ENCODE measurements at regions not wholly inside any gene's neighbourhood (a gene's known extent, or its start where the extent isn't known, plus 50 kb on each side); places are given as distances from the start of the nearest gene placed in this dataset.

DNA sequence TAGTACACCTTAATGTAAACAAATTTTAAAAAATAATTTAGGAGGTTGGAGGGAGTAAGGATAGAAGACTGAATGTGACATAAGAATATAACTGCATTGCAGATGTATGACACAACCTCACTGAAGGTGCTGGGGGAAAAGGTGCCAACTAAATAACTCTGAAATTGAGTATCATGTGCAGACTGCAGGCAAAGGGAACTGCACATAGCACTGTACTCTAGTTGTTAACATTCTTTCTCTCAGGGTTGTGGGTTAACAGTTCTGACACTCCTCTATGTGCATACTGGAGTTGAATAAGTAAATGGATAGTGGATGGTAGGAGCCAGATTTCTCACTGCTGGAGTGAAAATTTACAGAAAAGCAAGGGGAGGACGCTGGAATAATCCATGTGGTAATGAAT lies 451.9 kb upstream of the CDH4 start:
- Histone ChIP-seq H3K36me3 (ENCODE audit: control insufficient read depth, insufficient read depth, low read length) (no peaks in the 10 kb centered on the region), H3K4me1 (ENCODE audit: control insufficient read depth, insufficient read depth, low read length) (peaks cover 4% of the 10 kb centered on the region), H3K27me3 (ENCODE audit: control insufficient read depth, insufficient read depth, low read length, poor library complexity, severe bottlenecking) (no peaks in the 10 kb centered on the region), H3K9me3 (ENCODE audit: control insufficient read depth, low read length) (no peaks in the 10 kb centered on the region), H3K27ac (ENCODE audit: insufficient read depth, low read depth, low read length, poor library complexity, severe bottlenecking) (no peak overlapping the region), H3K4me3 (ENCODE audit: insufficient read depth, low read depth, low read length) (no peak overlapping the region)
- 85 to 86% methylated on average over 1 of the region's 1 CpG for WGBS, 2 experiments

DNA sequence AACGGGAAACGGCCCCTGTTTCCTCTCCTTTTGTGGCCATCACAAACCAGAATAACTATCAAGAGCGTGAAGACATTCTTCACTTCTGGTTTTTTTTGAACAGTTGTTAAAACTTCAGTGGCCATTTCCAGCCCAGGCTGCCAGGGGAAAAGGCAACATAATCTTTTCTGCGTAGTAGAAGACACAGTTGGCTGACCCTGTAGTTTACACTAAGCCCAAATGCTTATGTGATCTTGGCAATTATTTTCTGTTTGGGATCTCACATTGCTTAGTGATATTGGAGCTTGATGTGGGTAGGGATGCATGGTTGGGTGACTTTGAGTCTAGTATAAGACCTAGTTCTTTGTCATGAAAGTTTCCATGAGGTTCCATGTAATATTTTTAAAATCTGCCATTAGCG lies 449.4 kb upstream of the CDH4 start:
- 91 to 96% methylated on average over 5 of the region's 5 CpGs for WGBS, 2 experiments
- H3K4me1 ChIP-seq (ENCODE audit: control insufficient read depth, insufficient read depth, low read length): peaks cover 4% of the 10 kb centered on the region
- no peaks in the 10 kb centered on the region for H3K27me3 ChIP-seq (ENCODE audit: control insufficient read depth, insufficient read depth, low read length, poor library complexity, severe bottlenecking)
- no peak overlapping the region for H3K27ac ChIP-seq (ENCODE audit: insufficient read depth, low read depth, low read length, poor library complexity, severe bottlenecking)
- no peaks in the 10 kb centered on the region for H3K9me3 ChIP-seq (ENCODE audit: control insufficient read depth, low read length)
- no peak overlapping the region for H3K4me3 ChIP-seq (ENCODE audit: insufficient read depth, low read depth, low read length)
- no peaks in the 10 kb centered on the region for H3K36me3 ChIP-seq (ENCODE audit: control insufficient read depth, insufficient read depth, low read length)

DNA sequence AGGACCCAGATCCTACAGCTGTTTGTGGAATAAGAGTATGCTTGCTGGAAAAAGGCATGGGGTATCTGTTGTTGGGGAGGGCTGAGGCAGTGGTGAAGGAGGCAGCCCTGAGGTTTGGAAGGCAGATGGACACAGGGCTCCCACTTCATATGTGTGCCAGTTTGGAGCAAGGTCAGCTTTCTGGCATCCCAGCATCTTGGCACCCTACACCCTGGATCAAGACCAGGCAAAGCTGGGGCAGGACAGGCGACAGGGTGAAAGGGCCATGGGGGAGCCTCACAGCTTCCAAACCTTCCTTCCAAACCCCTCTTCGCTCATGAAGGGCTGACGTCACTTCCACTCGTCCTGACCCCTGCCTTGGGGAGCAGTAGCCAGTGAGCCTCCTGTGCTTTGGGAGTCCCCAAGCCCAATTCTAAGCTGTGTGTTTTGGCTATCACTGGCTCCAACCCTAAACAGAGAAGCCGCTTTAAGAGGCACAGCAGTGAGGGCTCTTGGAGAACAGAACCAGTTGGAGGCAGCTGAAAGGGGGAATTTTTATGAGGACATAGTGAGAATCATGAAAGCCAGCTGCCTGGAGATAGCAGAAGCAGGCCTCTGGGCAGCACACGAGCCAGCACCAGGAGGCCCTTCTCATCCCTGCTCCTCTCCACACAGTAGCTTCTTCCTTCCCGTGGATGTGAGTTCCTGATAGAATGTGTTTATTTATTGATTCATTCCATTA lies 448.6 kb upstream of the CDH4 start:
- no peak overlapping the region for H3K27ac ChIP-seq (ENCODE audit: insufficient read depth, low read depth, low read length, poor library complexity, severe bottlenecking)
- H3K4me1 ChIP-seq (ENCODE audit: control insufficient read depth, insufficient read depth, low read length): peaks cover 4% of the 10 kb centered on the region
- WGBS, 2 experiments: 90% methylated on average over 6 of the region's 7 CpGs
- H3K4me3 ChIP-seq (ENCODE audit: insufficient read depth, low read depth, low read length): no peak overlapping the region
- H3K27me3 ChIP-seq (ENCODE audit: control insufficient read depth, insufficient read depth, low read length, poor library complexity, severe bottlenecking): no peaks in the 10 kb centered on the region
- H3K36me3 ChIP-seq (ENCODE audit: control insufficient read depth, insufficient read depth, low read length): no peaks in the 10 kb centered on the region
- H3K9me3 ChIP-seq (ENCODE audit: control insufficient read depth, low read length): no peaks in the 10 kb centered on the region

DNA sequence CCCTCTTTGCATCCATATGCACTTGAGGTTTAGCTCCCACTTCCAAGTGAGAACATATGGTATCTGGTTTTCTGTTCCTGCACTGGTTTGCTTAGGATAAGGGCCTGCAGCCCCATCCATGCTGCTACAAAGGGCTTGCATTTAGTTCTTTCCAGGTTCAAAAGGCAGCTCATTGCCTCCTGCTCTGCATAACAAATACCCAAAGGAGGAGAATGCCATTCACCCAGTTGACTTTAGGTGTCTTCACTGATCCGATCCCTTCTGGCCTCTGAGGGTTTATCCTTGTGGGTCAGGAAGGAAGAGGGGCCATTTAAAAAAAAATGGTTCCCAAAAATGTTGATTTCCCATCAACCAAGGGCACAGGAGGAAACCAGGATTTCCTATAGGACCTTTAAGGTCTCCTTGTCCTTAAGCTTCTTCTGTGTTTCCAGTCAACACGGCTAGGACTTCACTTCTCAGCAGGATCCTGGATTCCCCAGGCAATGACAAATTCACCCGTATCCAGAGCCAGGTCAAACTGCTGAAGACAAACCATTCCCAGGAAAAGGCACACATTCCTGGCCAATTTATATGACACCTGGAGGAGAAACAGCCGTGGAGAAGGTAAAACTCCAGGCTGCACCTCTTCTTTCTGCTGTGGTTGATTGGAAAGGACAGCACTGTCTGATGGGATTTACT lies 447.7 kb upstream of the CDH4 start:
- WGBS, 2 experiments: 35 to 47% methylated on average over 4 of the region's 4 CpGs
- Histone ChIP-seq H3K4me3 (ENCODE audit: insufficient read depth, low read depth, low read length) (no peak overlapping the region), H3K36me3 (ENCODE audit: control insufficient read depth, insufficient read depth, low read length) (no peaks in the 10 kb centered on the region), H3K4me1 (ENCODE audit: control insufficient read depth, insufficient read depth, low read length) (peaks cover 4% of the 10 kb centered on the region), H3K27ac (ENCODE audit: insufficient read depth, low read depth, low read length, poor library complexity, severe bottlenecking) (no peak overlapping the region), H3K27me3 (ENCODE audit: control insufficient read depth, insufficient read depth, low read length, poor library complexity, severe bottlenecking) (no peaks in the 10 kb centered on the region), H3K9me3 (ENCODE audit: control insufficient read depth, low read length) (no peaks in the 10 kb centered on the region)

DNA sequence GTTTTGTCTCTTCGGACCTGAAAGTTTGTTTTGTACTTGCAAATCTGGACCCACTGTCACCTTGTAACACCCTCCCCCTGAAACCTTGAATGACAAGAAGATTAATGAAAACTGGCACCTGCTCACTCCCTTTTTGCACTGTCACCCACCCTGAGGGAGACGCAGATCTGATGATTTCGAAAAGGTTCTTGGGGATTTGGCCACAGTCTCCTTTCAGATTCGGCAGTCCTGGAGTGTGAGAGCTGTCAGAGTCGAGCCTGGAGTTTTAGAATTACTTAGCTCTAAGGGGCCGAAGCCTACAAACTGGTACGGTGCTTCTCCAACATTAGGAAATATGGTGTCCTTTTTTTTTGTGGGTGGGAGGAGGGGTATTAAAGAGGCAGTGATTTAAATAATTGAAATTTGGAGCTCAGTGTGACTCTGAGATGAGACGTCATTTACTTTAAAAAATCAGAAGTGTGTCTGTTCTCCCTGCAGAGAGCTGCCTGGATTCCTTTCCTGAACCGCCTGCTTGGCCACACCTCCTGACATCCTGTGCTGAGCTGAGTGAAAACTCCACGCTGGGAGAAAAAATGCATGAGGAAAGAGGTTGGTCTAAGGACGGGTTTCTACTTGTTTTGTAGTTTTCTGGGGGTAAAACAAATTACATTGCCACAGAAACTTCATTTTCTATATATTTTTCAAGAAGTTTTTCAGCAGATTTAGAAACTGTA lies 447.0 kb upstream of the CDH4 start:
- Histone ChIP-seq H3K27me3 (ENCODE audit: control insufficient read depth, insufficient read depth, low read length, poor library complexity, severe bottlenecking) (no peaks in the 10 kb centered on the region), H3K9me3 (ENCODE audit: control insufficient read depth, low read length) (no peaks in the 10 kb centered on the region), H3K27ac (ENCODE audit: insufficient read depth, low read depth, low read length, poor library complexity, severe bottlenecking) (no peak overlapping the region), H3K36me3 (ENCODE audit: control insufficient read depth, insufficient read depth, low read length) (no peaks in the 10 kb centered on the region), H3K4me3 (ENCODE audit: insufficient read depth, low read depth, low read length) (no peak overlapping the region), H3K4me1 (ENCODE audit: control insufficient read depth, insufficient read depth, low read length) (peaks cover 4% of the 10 kb centered on the region)
- 33% methylated on average over 10 of the region's 11 CpGs for WGBS, 2 experiments

DNA sequence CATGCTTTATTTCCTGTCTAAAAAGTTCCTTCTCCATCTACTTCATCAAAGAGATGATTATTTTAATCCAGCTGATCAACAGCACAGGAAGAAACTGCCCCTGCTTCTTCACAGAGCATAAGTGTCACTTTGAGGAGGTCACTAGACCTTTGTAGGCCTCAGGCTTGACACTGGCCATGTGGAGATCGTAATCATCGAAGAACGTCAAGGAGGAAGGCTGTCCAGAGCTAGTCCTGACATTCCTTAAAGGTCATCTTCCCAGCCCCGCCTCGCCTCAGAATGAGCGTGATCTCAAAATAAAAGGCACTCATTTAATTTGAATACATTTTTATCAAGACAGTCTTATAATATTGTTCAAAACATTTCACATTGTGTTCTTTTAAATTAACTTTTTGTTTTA lies 445.7 kb upstream of the CDH4 start:
- Histone ChIP-seq H3K9me3 (ENCODE audit: control insufficient read depth, low read length) (peaks cover 2% of the 10 kb centered on the region), H3K4me1 (ENCODE audit: control insufficient read depth, insufficient read depth, low read length) (peaks cover 4% of the 10 kb centered on the region), H3K27me3 (ENCODE audit: control insufficient read depth, insufficient read depth, low read length, poor library complexity, severe bottlenecking) (no peaks in the 10 kb centered on the region), H3K36me3 (ENCODE audit: control insufficient read depth, insufficient read depth, low read length) (no peaks in the 10 kb centered on the region), H3K27ac (ENCODE audit: insufficient read depth, low read depth, low read length, poor library complexity, severe bottlenecking) (no peak overlapping the region), H3K4me3 (ENCODE audit: insufficient read depth, low read depth, low read length) (no peak overlapping the region)
- WGBS, 2 experiments: 91 to 97% methylated on average over 6 of the region's 6 CpGs

DNA sequence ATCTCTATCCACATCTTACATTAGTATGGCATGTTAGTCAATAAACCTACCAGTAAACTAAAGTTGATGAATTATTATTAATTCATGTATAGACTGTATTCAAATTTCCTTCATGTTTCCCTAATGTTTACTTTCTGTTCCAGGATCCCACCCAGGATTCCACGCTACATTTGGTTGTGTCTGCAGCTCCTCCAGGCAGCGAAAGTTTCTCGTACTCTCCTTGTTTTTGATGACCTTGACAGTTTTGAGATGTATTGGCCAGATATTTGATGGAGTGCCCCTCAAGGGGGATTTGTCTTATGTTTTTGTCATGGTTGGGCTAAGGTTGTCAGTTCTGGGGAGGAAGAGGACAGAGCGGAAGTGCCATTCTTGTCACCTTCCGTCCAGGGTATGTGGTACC lies 445.2 kb upstream of the CDH4 start:
- 96% methylated on average over 5 of the region's 5 CpGs for WGBS, 2 experiments
- H3K4me1 ChIP-seq (ENCODE audit: control insufficient read depth, insufficient read depth, low read length): peaks cover 4% of the 10 kb centered on the region
- H3K4me3 ChIP-seq (ENCODE audit: insufficient read depth, low read depth, low read length): no peak overlapping the region
- no peaks in the 10 kb centered on the region for H3K27me3 ChIP-seq (ENCODE audit: control insufficient read depth, insufficient read depth, low read length, poor library complexity, severe bottlenecking)
- H3K27ac ChIP-seq (ENCODE audit: insufficient read depth, low read depth, low read length, poor library complexity, severe bottlenecking): no peak overlapping the region
- peaks cover 2% of the 10 kb centered on the region for H3K9me3 ChIP-seq (ENCODE audit: control insufficient read depth, low read length)
- H3K36me3 ChIP-seq (ENCODE audit: control insufficient read depth, insufficient read depth, low read length): no peaks in the 10 kb centered on the region

DNA sequence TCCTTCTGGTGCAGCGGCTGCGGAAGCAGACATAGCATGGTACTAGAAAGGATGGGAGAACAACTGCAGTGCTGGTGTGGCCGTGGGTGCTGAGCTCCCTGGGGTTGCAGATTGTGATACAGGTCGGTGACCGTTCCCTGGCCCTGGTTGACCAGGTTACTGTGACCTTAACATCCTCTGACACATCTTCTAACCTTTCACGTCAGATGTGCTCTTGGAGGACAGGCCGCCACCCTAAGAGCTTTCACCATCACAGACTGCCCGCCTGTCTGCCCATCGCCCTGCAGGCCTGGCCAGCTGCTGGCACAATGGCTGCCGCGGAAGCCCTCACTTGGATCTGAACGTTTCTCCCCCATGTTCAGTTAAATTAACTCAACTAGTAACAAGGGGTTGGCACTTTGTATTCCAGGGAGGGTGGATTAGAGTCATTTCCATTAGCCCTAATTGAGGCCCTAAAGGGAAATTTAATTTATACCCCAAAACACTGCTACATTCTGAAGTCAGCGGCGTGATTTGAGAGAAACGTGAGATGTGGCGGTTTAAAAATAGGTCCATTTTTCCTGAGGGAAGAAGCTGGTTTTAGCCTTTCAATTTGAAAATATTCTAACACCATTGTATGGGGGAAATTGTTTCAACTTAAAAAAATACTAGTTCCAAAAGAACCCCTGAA lies 443.9 kb upstream of the CDH4 start:
- H3K36me3 ChIP-seq (ENCODE audit: control insufficient read depth, insufficient read depth, low read length): no peaks in the 10 kb centered on the region
- H3K4me3 ChIP-seq (ENCODE audit: insufficient read depth, low read depth, low read length): no peak overlapping the region
- no peaks in the 10 kb centered on the region for H3K27me3 ChIP-seq (ENCODE audit: control insufficient read depth, insufficient read depth, low read length, poor library complexity, severe bottlenecking)
- H3K4me1 ChIP-seq (ENCODE audit: control insufficient read depth, insufficient read depth, low read length): peaks cover 4% of the 10 kb centered on the region
- 94 to 97% methylated on average over 15 to 16 of the region's 16 CpGs for WGBS, 2 experiments
- H3K27ac ChIP-seq (ENCODE audit: insufficient read depth, low read depth, low read length, poor library complexity, severe bottlenecking): no peak overlapping the region
- H3K9me3 ChIP-seq (ENCODE audit: control insufficient read depth, low read length): peaks cover 2% of the 10 kb centered on the region

DNA sequence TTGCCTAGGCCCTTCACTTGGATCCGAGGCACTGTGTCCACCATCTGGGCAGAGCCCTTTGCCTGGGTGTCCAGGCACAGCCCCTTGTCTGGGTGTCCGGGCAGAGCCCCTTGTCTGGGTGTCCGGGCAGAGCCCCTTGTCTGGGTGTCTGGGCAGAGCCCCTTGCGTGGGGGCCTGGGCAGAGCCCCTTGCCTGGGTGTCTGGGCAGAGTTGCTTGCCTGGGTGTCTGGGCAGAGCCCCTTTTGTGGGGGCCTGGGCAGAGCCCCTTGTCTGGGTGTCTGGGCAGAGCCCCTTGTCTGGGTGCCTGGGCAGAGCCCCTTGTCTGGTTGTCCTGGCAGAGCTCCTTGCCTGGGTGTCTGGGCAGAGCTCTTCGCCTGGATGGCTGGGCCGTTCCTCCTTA lies 443.4 kb upstream of the CDH4 start:
- H3K36me3 ChIP-seq (ENCODE audit: control insufficient read depth, insufficient read depth, low read length): no peaks in the 10 kb centered on the region
- 83 to 84% methylated on average over 6 of the region's 6 CpGs for WGBS, 2 experiments
- H3K9me3 ChIP-seq (ENCODE audit: control insufficient read depth, low read length): peaks cover 2% of the 10 kb centered on the region
- H3K27ac ChIP-seq (ENCODE audit: insufficient read depth, low read depth, low read length, poor library complexity, severe bottlenecking): no peak overlapping the region
- H3K27me3 ChIP-seq (ENCODE audit: control insufficient read depth, insufficient read depth, low read length, poor library complexity, severe bottlenecking): no peaks in the 10 kb centered on the region
- no peak overlapping the region for H3K4me3 ChIP-seq (ENCODE audit: insufficient read depth, low read depth, low read length)
- H3K4me1 ChIP-seq (ENCODE audit: control insufficient read depth, insufficient read depth, low read length): peaks cover 4% of the 10 kb centered on the region

DNA sequence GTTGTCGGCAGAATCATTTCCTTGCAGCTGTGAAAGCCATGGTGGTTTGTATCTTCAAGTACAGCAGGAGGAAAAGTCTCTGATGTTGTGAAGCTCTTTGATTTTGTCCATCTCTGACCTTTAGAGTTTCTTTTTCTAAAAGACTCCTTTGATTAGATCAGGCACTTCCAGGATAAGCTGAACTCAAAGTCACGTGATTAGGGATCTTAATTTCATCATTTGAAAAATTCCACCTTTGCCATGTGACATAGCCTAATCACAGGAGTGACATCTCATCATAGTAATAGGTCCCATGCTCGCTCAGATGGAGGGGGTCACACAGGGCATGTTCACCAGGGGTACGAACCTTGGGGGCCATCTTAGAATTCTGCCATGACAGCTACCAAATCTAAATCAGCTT lies 441.5 kb upstream of the CDH4 start:
- 93 to 97% methylated on average over 4 of the region's 4 CpGs for whole genome bisulfite sequencing, 2 experiments
- H3K4me3 ChIP-seq (ENCODE audit: insufficient read depth, low read depth, low read length): no peak overlapping the region
- H3K4me1 ChIP-seq (ENCODE audit: control insufficient read depth, insufficient read depth, low read length): no peaks in the 10 kb centered on the region
- H3K27ac ChIP-seq (ENCODE audit: insufficient read depth, low read depth, low read length, poor library complexity, severe bottlenecking): no peak overlapping the region
- no peaks in the 10 kb centered on the region for H3K27me3 ChIP-seq (ENCODE audit: control insufficient read depth, insufficient read depth, low read length, poor library complexity, severe bottlenecking)
- H3K36me3 ChIP-seq (ENCODE audit: control insufficient read depth, insufficient read depth, low read length): no peaks in the 10 kb centered on the region
- H3K9me3 ChIP-seq (ENCODE audit: control insufficient read depth, low read length): peaks cover 2% of the 10 kb centered on the region
